Suprapubic skin (tissue), 4 donors: ENCODE measurements at regions not wholly inside any gene's neighbourhood (a gene's known extent, or its start where the extent isn't known, plus 50 kb on each side); places are given as distances from the start of the nearest gene placed in this dataset.

Experiments used
- DNase-seq, 2 donors: peaks; one replicate each; pipeline ENCODE4 v3.0.0-alpha.2; 2019; ENCODE audit warnings: low spot score in 2 of 2
- H3K27ac ChIP-seq: fragments of 200-600 bp; sonication (generic); one replicate; pipeline ENCODE4 v1.5.1; 2019
- H3K27me3 ChIP-seq: fragments of 200-600 bp; sonication (generic); one replicate; pipeline ENCODE4 v1.5.1; 2019
- H3K36me3 ChIP-seq: fragments of 200-600 bp; sonication (generic); one replicate; pipeline ENCODE4 v1.5.1; 2019
- H3K4me1 ChIP-seq: fragments of 200-600 bp; sonication (generic); one replicate; pipeline ENCODE4 v1.5.1; 2019
- H3K4me3 ChIP-seq: fragments of 200-600 bp; sonication (generic); one replicate; pipeline ENCODE4 v1.5.1; 2019; ENCODE audit warnings: mild to moderate bottlenecking
- H3K9me3 ChIP-seq: fragments of 200-600 bp; sonication (generic); one replicate; pipeline ENCODE4 v1.5.1; 2019
- EP300 ChIP-seq: sonication (generic); formaldehyde crosslinking; IDR thresholded peaks from one replicate; pipeline ENCODE4 v1.6.1; 2017; ENCODE audit warnings: antibody characterized with exemption
- POLR2A ChIP-seq, 2 donors: fragments of 450-650 bp; IDR thresholded peaks; one replicate each; pipeline ENCODE4 v1.6.1; 2017; ENCODE audit warnings: antibody characterized with exemption in 2 of 2, mild to moderate bottlenecking in 2 of 2, moderate library complexity in 2 of 2
- POLR2AphosphoS5 ChIP-seq, 3 donors: sonication (generic); formaldehyde crosslinking; IDR thresholded peaks; one replicate each; pipeline ENCODE4 v1.6.1; 2017; ENCODE audit warnings: antibody characterized with exemption in 3 of 3
- WGBS: methylation state at CpG from one replicate; pipeline ENCODE4 v1.1.5; 2018; 5-methylcytosine and 5-hydroxymethylcytosine counted together
- TF ChIP-seq, protein P1 (sequence below), 2 donors: fragments of 200-600 bp in 1 of 2; fragments of 450-650 bp in 1 of 2; sonication (generic) in 1 of 2; IDR thresholded peaks; one replicate each; pipeline ENCODE4 v1.5.1; 2016 to 2019; ENCODE audit warnings: antibody characterized with exemption in 2 of 2, mild to moderate bottlenecking in 1 of 2, moderate library complexity in 1 of 2

DNA sequence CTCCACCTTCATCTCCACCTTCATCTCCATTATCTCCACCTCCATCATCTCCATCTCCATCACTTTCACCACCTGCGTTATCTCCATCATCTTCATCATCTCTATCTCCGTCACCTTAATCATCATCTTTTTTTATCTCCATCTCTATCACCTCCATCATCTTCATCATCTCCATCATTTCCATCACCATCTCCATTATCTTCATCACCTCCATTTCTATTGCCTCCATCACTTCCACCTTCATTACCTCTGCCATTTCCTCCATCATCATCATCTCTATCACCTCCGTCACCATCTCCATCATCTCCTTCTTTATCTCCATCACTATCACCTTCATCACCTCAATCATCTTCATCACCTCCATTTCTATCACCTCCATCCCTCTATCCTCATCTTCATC lies 573.5 kb downstream of the TBC1D22A start:
- Histone ChIP-seq H3K27ac (no peak overlapping the region), H3K36me3 (no peaks in the 10 kb centered on the region), H3K27me3 (peaks cover 3% of the 10 kb centered on the region), H3K4me1 (no peaks in the 10 kb centered on the region), H3K9me3 (no peaks in the 10 kb centered on the region), H3K4me3 (no peak overlapping the region)
- TF ChIP-seq, protein P1, sequence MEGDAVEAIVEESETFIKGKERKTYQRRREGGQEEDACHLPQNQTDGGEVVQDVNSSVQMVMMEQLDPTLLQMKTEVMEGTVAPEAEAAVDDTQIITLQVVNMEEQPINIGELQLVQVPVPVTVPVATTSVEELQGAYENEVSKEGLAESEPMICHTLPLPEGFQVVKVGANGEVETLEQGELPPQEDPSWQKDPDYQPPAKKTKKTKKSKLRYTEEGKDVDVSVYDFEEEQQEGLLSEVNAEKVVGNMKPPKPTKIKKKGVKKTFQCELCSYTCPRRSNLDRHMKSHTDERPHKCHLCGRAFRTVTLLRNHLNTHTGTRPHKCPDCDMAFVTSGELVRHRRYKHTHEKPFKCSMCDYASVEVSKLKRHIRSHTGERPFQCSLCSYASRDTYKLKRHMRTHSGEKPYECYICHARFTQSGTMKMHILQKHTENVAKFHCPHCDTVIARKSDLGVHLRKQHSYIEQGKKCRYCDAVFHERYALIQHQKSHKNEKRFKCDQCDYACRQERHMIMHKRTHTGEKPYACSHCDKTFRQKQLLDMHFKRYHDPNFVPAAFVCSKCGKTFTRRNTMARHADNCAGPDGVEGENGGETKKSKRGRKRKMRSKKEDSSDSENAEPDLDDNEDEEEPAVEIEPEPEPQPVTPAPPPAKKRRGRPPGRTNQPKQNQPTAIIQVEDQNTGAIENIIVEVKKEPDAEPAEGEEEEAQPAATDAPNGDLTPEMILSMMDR (IDR thresholded peaks at IDR 0.05), result no peak
- TF ChIP-seq EP300 (no peak), POLR2A (IDR thresholded peaks at IDR 0.05) (no peak), POLR2AphosphoS5 (IDR thresholded peaks at IDR 0.05) (no peak)
- 93% methylated on average over 3 of the region's 3 CpGs for WGBS
- DNase-seq, result no peak

DNA sequence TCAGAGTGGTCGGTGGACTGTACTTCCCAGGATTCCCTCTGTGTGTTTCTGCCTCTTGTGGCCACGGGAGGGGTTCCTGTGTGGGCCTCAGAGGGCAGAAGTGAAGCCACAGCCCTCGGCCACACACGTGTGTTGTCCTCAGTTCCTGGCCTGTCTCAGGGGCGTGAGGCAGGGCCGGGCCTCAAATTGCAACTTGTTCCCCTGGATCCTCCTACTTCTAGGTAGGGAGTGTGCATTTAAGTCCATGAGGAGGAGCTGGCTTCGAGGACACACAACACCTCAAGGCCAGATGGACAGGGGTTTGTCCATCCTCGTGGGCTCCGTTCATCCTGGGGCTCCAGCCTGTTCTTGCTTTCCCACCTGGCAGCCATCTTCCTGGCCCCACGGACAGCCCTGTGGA lies 573.0 kb downstream of the TBC1D22A start:
- H3K27me3 ChIP-seq, result peaks cover 5% of the 10 kb centered on the region
- H3K27ac ChIP-seq, result no peak overlapping the region
- no peak for TF ChIP-seq POLR2A (IDR thresholded peaks at IDR 0.05)
- no peak for TF ChIP-seq POLR2AphosphoS5 (IDR thresholded peaks at IDR 0.05)
- TF ChIP-seq, protein P1 (IDR thresholded peaks at IDR 0.05), result no peak
- TF ChIP-seq EP300, result no peak
- no peak overlapping the region for H3K4me3 ChIP-seq
- no peaks in the 10 kb centered on the region for H3K9me3 ChIP-seq
- H3K4me1 ChIP-seq, result no peaks in the 10 kb centered on the region
- WGBS, result 77% methylated on average over 10 of the region's 10 CpGs
- no peak for DNase-seq
- no peaks in the 10 kb centered on the region for H3K36me3 ChIP-seq

DNA sequence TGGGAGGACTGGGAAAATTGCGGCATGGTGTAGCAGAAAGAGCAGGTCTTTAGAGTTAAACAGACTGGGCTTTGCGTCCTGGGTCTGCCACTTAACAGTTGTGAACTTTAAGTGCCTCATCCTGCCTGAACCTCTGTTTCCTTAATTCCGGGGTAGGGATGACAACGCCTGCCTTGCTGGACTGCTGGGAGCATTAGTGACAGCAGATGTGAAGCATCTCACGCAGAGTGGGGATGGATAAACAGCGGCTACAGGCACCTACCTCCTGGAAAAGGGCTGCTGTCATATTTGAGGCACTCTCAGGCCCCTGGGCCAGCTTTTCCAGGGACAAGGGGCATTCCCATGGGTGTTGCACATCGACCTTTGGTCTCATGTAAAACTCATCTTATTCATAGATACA lies 572.2 kb downstream of the TBC1D22A start:
- Histone ChIP-seq H3K9me3 (no peaks in the 10 kb centered on the region), H3K27me3 (peaks cover 7% of the 10 kb centered on the region), H3K36me3 (no peaks in the 10 kb centered on the region), H3K4me1 (no peaks in the 10 kb centered on the region), H3K27ac (no peak overlapping the region), H3K4me3 (no peak overlapping the region)
- no peak for DNase-seq
- TF ChIP-seq EP300, result no peak
- no peak for TF ChIP-seq POLR2A (IDR thresholded peaks at IDR 0.05)
- TF ChIP-seq, protein P1 (IDR thresholded peaks at IDR 0.05), result no peak
- TF ChIP-seq POLR2AphosphoS5 (IDR thresholded peaks at IDR 0.05), result no peak
- WGBS, result 82% methylated on average over 6 of the region's 7 CpGs

DNA sequence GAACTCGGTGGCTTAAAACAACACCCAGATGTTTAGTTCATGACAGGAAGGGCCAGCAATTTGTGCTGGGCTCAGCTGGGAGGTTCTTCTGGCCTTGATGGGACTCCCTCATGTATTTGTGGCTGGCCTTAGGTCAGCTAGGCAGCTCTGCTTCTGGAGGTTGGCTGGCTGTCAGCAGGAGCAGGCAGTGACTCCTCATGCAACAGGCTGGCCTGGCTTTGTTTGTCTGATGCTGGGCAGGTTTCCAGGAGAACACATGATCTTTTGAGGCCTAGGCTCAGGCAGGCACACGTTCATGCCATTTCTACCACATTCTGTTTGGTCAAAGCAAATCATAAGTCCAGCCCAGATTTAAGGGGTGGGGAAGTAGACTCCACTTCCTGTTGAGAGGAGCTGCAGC lies 571.2 kb downstream of the TBC1D22A start:
- Histone ChIP-seq H3K27ac (no peak overlapping the region), H3K4me1 (no peaks in the 10 kb centered on the region), H3K36me3 (no peaks in the 10 kb centered on the region), H3K4me3 (no peak overlapping the region), H3K27me3 (peaks cover 7% of the 10 kb centered on the region), H3K9me3 (no peaks in the 10 kb centered on the region)
- DNase-seq, result no peak
- TF ChIP-seq, protein P1 (IDR thresholded peaks at IDR 0.05), result no peak
- TF ChIP-seq EP300 (no peak), POLR2AphosphoS5 (IDR thresholded peaks at IDR 0.05) (no peak), POLR2A (IDR thresholded peaks at IDR 0.05) (no peak)
- 92% methylated on average over 1 of the region's 2 CpGs for WGBS

DNA sequence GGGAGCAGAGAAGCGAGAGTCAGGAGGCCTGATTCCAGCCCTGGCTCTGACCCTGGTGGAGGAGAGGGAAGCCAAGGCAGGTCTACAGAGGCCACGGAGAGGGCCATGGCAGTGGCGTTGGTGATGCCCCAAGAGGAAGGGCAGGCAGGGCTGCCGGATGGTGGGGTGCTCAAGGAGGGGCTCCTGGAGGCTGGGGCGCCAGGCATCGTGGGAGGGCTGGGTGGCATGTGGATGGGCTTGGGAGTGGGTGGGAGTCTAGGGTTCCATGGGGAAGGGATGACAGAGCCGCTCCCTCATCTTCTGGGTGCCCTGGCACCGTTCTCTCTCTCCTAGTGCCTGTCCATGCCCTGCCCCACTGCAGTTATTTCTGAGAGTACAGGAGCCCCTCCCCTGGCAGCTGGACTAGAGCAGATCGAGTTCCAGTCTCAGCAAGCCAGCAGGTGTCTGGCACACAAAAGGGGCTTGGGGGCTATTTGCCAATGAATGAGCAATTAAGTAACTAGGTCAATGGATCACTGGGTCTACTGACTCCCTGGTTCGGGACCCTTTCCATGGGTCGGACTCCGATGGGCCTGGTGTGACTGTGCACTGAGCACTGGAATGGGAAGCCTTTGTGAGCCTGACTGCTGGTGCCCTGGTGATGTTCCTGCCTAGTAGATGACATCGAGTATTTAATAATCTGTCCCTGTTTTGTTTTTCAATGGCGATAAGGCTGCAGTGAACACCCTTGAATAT lies 570.0 kb downstream of the TBC1D22A start:
- no peak for TF ChIP-seq POLR2A (IDR thresholded peaks at IDR 0.05)
- TF ChIP-seq, protein P1 (IDR thresholded peaks at IDR 0.05), result no peak
- no peak for TF ChIP-seq EP300
- no peak for TF ChIP-seq POLR2AphosphoS5 (IDR thresholded peaks at IDR 0.05)
- peaks cover 7% of the 10 kb centered on the region for H3K27me3 ChIP-seq
- 96% methylated on average over 14 of the region's 14 CpGs for WGBS

More for the DNA sequence above, 570.0 kb downstream of the TBC1D22A start:
- no peaks in the 10 kb centered on the region for H3K36me3 ChIP-seq
- H3K4me3 ChIP-seq, result no peak overlapping the region
- DNase-seq, result no peak
- no peaks in the 10 kb centered on the region for H3K4me1 ChIP-seq
- H3K27ac ChIP-seq, result no peak overlapping the region
- no peaks in the 10 kb centered on the region for H3K9me3 ChIP-seq
